ENCODE measurements at regions not wholly inside any gene's neighbourhood (a gene's known extent, or its start where the extent isn't known, plus 50 kb on each side); places are given as distances from the start of the nearest gene placed in this dataset.

GRCh38 chr3:160094562-160094961, 105.9 kb downstream of the IL12A start:
- POLR2A ChIA-PET, result no interaction called here
- Histone ChIP-seq H3K4me3 (replicated peaks in 1 of 3; ENCODE audit: insufficient read depth in 1 of 3, low read depth in 2 of 3, low read length in 3 of 3) (no peak overlapping the region), H3K27me3 (ENCODE audit: control insufficient read depth in 1 of 2, insufficient read depth in 2 of 2, low read length in 2 of 2) (peaks cover 0 to 3% of the 10 kb centered on the region in 2 experiments; a peak in 1 of 5 replicates), H3K36me3 (replicated peaks in 1 of 2; ENCODE audit: control insufficient read depth in 1 of 2, insufficient read depth in 2 of 2, low read length in 2 of 2) (no peaks in the 10 kb centered on the region), H3K4me1 (ENCODE audit: insufficient read depth, low read length) (peaks cover 32% of the 10 kb centered on the region), H3K9ac (ENCODE audit: insufficient read depth, low read depth, low read length) (no peak overlapping the region), H2AFZ (ENCODE audit: low read length) (no peak overlapping the region), H3K79me2 (ENCODE audit: insufficient read depth, low read length) (no peaks in the 10 kb centered on the region), H4K20me1 (ENCODE audit: insufficient read depth, low read length) (no peaks in the 10 kb centered on the region), H3K27ac (ENCODE audit: extremely low read length, insufficient read depth, low read length) (no peak overlapping the region), H3K4me2 (ENCODE audit: low read depth, low read length) (no peak overlapping the region), H3K9me3 (ENCODE audit: low read length) (no peaks in the 10 kb centered on the region)
- in situ Hi-C loops (cut with HindIII; ENCODE audit: extremely low pct_ligation_motif_present, low pct_unique_long_range_greater_than_20kb), result no loop called here
- DNase-seq (ENCODE audit: low spot score) (no peak), ATAC-seq (no peak), FAIRE-seq (no peak)
- BruUV-seq (replicated peaks), result no TSS peak
- WGBS (ENCODE audit: low lambda C conversion rate), result 0% methylated on average over 4 of the region's 4 CpGs
- intact Hi-C loops (cut with micrococcal nuclease; ENCODE audit: unreplicated experiment), result no loop called here
- CTCF ChIA-PET (ENCODE audit: low intra/inter-chr PET ratio, low total read pairs), result no interaction called here
- TF ChIP-seq PITX1 (CRISPR knock-in tag; IDR thresholded peaks at IDR 0.05) (peak; percentile 36; the same call in 1 of the 2 replicates), REPIN1 (CRISPR knock-in tag; IDR thresholded peaks at IDR 0.05; ENCODE audit: borderline replicate concordance, low read depth) (0 out of 2 replicates have a peak, but pooled peaks have one; percentile 34), SALL1 (CRISPR knock-in tag; IDR thresholded peaks at IDR 0.05) (peak; percentile 13; the same call in 1 of the 2 replicates), BCL6 (CRISPR knock-in tag; IDR thresholded peaks at IDR 0.05) (peak; percentile 30; the same call in 1 of the 2 replicates), SOX6 (IDR thresholded peaks at IDR 0.05) (no peak), SOX6 (CRISPR knock-in tag; IDR thresholded peaks at IDR 0.05) (peak; percentile 51), RXRB (CRISPR knock-in tag; IDR thresholded peaks at IDR 0.05; ENCODE audit: borderline replicate concordance) (peak; percentile 54; the same call in 1 of the 2 replicates), TCF7 (IDR thresholded peaks at IDR 0.05; ENCODE audit: low read depth) (peak; percentile 46), NR2F1 (CRISPR knock-in tag; IDR thresholded peaks at IDR 0.05) (peak; percentile 32 to 66; a peak in 1 of 4 replicates), ZFP41 (CRISPR knock-in tag; IDR thresholded peaks at IDR 0.05; ENCODE audit: borderline replicate concordance) (no peak), SRF (IDR thresholded peaks at IDR 0.05; ENCODE audit: low read depth, low read length) (no peak), TBX2 (CRISPR knock-in tag; IDR thresholded peaks at IDR 0.05; ENCODE audit: borderline replicate concordance) (peak; percentile 39; the same call in 1 of the 2 replicates), GTF3A (CRISPR knock-in tag; conservative IDR thresholded peaks at IDR 0.05) (no peak), RXRA (CRISPR knock-in tag; IDR thresholded peaks at IDR 0.05) (peak; percentile 21; the same call in 1 of the 2 replicates)
- TF ChIP-seq, protein P1, sequence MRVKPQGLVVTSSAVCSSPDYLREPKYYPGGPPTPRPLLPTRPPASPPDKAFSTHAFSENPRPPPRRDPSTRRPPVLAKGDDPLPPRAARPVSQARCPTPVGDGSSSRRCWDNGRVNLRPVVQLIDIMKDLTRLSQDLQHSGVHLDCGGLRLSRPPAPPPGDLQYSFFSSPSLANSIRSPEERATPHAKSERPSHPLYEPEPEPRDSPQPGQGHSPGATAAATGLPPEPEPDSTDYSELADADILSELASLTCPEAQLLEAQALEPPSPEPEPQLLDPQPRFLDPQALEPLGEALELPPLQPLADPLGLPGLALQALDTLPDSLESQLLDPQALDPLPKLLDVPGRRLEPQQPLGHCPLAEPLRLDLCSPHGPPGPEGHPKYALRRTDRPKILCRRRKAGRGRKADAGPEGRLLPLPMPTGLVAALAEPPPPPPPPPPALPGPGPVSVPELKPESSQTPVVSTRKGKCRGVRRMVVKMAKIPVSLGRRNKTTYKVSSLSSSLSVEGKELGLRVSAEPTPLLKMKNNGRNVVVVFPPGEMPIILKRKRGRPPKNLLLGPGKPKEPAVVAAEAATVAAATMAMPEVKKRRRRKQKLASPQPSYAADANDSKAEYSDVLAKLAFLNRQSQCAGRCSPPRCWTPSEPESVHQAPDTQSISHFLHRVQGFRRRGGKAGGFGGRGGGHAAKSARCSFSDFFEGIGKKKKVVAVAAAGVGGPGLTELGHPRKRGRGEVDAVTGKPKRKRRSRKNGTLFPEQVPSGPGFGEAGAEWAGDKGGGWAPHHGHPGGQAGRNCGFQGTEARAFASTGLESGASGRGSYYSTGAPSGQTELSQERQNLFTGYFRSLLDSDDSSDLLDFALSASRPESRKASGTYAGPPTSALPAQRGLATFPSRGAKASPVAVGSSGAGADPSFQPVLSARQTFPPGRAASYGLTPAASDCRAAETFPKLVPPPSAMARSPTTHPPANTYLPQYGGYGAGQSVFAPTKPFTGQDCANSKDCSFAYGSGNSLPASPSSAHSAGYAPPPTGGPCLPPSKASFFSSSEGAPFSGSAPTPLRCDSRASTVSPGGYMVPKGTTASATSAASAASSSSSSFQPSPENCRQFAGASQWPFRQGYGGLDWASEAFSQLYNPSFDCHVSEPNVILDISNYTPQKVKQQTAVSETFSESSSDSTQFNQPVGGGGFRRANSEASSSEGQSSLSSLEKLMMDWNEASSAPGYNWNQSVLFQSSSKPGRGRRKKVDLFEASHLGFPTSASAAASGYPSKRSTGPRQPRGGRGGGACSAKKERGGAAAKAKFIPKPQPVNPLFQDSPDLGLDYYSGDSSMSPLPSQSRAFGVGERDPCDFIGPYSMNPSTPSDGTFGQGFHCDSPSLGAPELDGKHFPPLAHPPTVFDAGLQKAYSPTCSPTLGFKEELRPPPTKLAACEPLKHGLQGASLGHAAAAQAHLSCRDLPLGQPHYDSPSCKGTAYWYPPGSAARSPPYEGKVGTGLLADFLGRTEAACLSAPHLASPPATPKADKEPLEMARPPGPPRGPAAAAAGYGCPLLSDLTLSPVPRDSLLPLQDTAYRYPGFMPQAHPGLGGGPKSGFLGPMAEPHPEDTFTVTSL (CRISPR knock-in tag; IDR thresholded peaks at IDR 0.05; ENCODE audit: borderline replicate concordance), result 0 out of 2 replicates have a peak, but pooled peaks have one; percentile 25
- TF ChIP-seq, protein P2, sequence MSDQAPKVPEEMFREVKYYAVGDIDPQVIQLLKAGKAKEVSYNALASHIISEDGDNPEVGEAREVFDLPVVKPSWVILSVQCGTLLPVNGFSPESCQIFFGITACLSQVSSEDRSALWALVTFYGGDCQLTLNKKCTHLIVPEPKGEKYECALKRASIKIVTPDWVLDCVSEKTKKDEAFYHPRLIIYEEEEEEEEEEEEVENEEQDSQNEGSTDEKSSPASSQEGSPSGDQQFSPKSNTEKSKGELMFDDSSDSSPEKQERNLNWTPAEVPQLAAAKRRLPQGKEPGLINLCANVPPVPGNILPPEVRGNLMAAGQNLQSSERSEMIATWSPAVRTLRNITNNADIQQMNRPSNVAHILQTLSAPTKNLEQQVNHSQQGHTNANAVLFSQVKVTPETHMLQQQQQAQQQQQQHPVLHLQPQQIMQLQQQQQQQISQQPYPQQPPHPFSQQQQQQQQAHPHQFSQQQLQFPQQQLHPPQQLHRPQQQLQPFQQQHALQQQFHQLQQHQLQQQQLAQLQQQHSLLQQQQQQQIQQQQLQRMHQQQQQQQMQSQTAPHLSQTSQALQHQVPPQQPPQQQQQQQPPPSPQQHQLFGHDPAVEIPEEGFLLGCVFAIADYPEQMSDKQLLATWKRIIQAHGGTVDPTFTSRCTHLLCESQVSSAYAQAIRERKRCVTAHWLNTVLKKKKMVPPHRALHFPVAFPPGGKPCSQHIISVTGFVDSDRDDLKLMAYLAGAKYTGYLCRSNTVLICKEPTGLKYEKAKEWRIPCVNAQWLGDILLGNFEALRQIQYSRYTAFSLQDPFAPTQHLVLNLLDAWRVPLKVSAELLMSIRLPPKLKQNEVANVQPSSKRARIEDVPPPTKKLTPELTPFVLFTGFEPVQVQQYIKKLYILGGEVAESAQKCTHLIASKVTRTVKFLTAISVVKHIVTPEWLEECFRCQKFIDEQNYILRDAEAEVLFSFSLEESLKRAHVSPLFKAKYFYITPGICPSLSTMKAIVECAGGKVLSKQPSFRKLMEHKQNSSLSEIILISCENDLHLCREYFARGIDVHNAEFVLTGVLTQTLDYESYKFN (CRISPR knock-in tag; conservative IDR thresholded peaks at IDR 0.05), result 0 out of 2 replicates have a peak, but pooled peaks have one; percentile 16
